DND-41 (cell line): ENCODE measurements at regions not wholly inside any gene's neighbourhood (a gene's known extent, or its start where the extent isn't known, plus 50 kb on each side); places are given as distances from the start of the nearest gene placed in this dataset.

ENCODE experiments used
- EZH2 ChIP-seq: IDR thresholded peaks from 3 replicates; pipeline ENCODE4 v1.6.1; 2012; ENCODE audit warnings: borderline replicate concordance, low read depth, mild to moderate bottlenecking, moderate library complexity, low read length, inconsistent platforms; ENCODE audit not compliant: severe bottlenecking
- TF ChIP-seq, protein P1 (sequence below): IDR thresholded peaks from 2 replicates; pipeline ENCODE4 v1.5.1; 2012; ENCODE audit warnings: borderline replicate concordance, low read length, moderate library complexity, mild to moderate bottlenecking; ENCODE audit not compliant: poor library complexity, severe bottlenecking; ENCODE audit errors: extremely low read depth

DNA sequence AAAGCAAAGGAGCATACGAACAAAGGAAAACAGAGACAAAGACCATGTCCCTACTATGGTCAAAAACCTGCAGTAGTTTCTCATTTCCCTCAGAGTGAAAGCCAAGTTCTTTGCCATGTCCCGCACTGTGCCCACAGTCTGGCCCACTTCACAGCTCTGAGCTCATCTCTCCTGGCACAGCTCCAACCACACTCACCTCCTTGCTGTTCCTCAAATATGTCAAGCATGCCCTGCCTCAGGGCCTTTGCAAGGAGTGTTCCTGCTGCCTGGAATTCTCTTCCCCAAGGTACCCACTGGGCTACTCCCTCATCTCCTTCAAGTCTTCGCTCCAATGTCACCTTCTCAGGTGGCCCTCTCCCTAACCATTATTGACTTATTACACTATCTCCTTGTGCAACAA lies 72.1 kb downstream of the COX18 start:
- TF ChIP-seq EZH2: no peak
- TF ChIP-seq, protein P1, sequence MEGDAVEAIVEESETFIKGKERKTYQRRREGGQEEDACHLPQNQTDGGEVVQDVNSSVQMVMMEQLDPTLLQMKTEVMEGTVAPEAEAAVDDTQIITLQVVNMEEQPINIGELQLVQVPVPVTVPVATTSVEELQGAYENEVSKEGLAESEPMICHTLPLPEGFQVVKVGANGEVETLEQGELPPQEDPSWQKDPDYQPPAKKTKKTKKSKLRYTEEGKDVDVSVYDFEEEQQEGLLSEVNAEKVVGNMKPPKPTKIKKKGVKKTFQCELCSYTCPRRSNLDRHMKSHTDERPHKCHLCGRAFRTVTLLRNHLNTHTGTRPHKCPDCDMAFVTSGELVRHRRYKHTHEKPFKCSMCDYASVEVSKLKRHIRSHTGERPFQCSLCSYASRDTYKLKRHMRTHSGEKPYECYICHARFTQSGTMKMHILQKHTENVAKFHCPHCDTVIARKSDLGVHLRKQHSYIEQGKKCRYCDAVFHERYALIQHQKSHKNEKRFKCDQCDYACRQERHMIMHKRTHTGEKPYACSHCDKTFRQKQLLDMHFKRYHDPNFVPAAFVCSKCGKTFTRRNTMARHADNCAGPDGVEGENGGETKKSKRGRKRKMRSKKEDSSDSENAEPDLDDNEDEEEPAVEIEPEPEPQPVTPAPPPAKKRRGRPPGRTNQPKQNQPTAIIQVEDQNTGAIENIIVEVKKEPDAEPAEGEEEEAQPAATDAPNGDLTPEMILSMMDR: no peak
